ENCODE measurements at regions not wholly inside any gene's neighbourhood (a gene's known extent, or its start where the extent isn't known, plus 50 kb on each side); places are given as distances from the start of the nearest gene placed in this dataset.

DNA sequence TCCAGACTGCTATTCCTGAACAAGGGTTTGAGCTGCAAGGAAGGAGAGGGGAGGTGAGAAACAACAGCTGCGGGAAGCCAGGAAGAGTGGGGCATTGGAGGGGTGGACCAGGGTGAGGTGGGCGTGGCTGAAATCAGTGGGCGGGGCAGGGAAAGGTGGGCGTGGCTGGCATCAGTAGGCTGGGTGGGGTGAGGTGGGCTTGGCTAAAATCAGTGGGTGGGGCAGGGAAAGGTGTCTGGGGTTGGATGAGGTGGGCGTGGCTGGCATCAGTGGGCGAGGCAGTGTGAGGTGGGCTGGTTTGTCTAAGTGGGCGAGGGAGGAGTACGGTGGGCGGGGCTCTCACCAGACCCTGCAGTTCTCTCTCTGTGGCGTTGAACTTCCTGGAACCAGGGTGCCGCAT lies 87.6 kb downstream of the MUC16 start:
- no peak for ATAC-seq
- ChIA-PET RAD21 (ENCODE audit: unreplicated experiment) (no interaction called here), CTCF (no interaction called here), SMC1A (ENCODE audit: uncharacterized antibody, unreplicated experiment) (no interaction called here), POLR2A (no interaction called here)
- Histone ChIP-seq H3K79me2 (ENCODE audit: control insufficient read depth, insufficient read depth, low read length) (no peaks in the 10 kb centered on the region), H3K4me1 (ENCODE audit: control insufficient read depth, insufficient read depth, low read length) (no peaks in the 10 kb centered on the region), H2AFZ (ENCODE audit: control insufficient read depth, low read depth, low read length) (no peak overlapping the region), H3K36me3 (ENCODE audit: control insufficient read depth in 2 of 2, insufficient read depth in 2 of 2, low read length in 1 of 2) (no peaks in the 10 kb centered on the region), H3K4me2 (ENCODE audit: control insufficient read depth, insufficient read depth) (no peak overlapping the region), H3K9ac (ENCODE audit: control insufficient read depth, insufficient read depth, low read length) (no peak overlapping the region), H3K4me3 (no peak overlapping the region), H4K20me1 (ENCODE audit: control insufficient read depth, insufficient read depth) (no peaks in the 10 kb centered on the region), H3K27me3 (replicated peaks in 1 of 2; ENCODE audit: control insufficient read depth in 2 of 2, insufficient read depth in 2 of 2, low read length in 1 of 2) (no peaks in the 10 kb centered on the region), H3K9me3 (replicated peaks; ENCODE audit: control insufficient read depth, insufficient read depth, low read length) (no peaks in the 10 kb centered on the region; the same call in 2 of the 3 replicates), H3K27ac (ENCODE audit: control insufficient read depth, insufficient read depth) (no peak overlapping the region)
- WGBS (ENCODE audit: insufficient coverage, insufficient replicate concordance, low lambda C conversion rate, missing lambda C conversion rate): 34% methylated on average over 9 of the region's 11 CpGs
- TF ChIP-seq, protein P1, sequence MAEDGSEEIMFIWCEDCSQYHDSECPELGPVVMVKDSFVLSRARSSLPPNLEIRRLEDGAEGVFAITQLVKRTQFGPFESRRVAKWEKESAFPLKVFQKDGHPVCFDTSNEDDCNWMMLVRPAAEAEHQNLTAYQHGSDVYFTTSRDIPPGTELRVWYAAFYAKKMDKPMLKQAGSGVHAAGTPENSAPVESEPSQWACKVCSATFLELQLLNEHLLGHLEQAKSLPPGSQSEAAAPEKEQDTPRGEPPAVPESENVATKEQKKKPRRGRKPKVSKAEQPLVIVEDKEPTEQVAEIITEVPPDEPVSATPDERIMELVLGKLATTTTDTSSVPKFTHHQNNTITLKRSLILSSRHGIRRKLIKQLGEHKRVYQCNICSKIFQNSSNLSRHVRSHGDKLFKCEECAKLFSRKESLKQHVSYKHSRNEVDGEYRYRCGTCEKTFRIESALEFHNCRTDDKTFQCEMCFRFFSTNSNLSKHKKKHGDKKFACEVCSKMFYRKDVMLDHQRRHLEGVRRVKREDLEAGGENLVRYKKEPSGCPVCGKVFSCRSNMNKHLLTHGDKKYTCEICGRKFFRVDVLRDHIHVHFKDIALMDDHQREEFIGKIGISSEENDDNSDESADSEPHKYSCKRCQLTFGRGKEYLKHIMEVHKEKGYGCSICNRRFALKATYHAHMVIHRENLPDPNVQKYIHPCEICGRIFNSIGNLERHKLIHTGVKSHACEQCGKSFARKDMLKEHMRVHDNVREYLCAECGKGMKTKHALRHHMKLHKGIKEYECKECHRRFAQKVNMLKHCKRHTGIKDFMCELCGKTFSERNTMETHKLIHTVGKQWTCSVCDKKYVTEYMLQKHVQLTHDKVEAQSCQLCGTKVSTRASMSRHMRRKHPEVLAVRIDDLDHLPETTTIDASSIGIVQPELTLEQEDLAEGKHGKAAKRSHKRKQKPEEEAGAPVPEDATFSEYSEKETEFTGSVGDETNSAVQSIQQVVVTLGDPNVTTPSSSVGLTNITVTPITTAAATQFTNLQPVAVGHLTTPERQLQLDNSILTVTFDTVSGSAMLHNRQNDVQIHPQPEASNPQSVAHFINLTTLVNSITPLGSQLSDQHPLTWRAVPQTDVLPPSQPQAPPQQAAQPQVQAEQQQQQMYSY (CRISPR knock-in tag; IDR thresholded peaks at IDR 0.05): no peak
- TF ChIP-seq BCL11A (IDR thresholded peaks at IDR 0.05; ENCODE audit: low read depth, low read length) (no peak), POLR2AphosphoS5 (IDR thresholded peaks at IDR 0.05; ENCODE audit: low read length) (no peak), IKZF1 (conservative IDR thresholded peaks at IDR 0.05) (no peak), RCOR1 (conservative IDR thresholded peaks at IDR 0.05; ENCODE audit: low read depth, low read length) (no peak), NFYA (IDR thresholded peaks at IDR 0.05; ENCODE audit: borderline replicate concordance, low read depth, low read length) (no peak)
- no TSS peak for BruUV-seq (replicated peaks)
- intact Hi-C loops (cut with micrococcal nuclease; ENCODE audit: unreplicated experiment) (no loop called here), in situ Hi-C loops (cut with MboI) (no loop called here)
- DNase-seq (ENCODE audit: low read depth, low spot score): no peak
- FAIRE-seq: no peak
